ENCODE measurements at regions not wholly inside any gene's neighbourhood (a gene's known extent, or its start where the extent isn't known, plus 50 kb on each side); places are given as distances from the start of the nearest gene placed in this dataset.

DNA sequence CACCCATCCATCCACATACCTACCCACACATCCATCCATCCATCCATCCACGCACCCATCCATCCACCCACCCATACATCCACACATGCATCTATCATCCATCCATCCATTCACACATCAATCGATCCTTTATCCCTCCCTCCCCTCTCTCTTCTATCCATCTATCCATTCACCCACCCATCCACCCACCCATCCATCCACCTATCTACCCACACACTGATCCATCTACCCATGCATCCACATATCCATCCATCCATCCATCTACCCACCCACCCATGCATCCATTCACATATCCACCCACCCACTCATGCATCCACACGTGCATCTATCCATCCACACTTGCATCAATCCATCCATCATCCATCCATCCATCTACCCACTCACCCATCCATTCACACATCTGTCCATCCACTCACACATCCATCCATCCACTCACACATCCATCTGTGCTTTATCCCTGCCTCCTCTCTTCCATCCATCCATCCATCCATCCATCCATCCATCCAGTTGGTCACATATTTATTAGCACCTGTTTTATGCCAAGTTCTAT lies 366.1 kb downstream of the CTTN start:
- H3K27me3 ChIP-seq (ENCODE audit: control insufficient read depth in 2 of 2, insufficient read depth in 2 of 2, low read length in 2 of 2): peaks cover 0 to 4% of the 10 kb centered on the region in 2 experiments; a peak in 3 of 5 replicates
- no peaks in the 10 kb centered on the region for H3K9me3 ChIP-seq (replicated peaks; ENCODE audit: control insufficient read depth, insufficient read depth, low read depth, low read length)
- no peaks in the 10 kb centered on the region for H3K9me1 ChIP-seq (ENCODE audit: control insufficient read depth, insufficient read depth, low read length)
- H3K4me2 ChIP-seq (ENCODE audit: insufficient read depth, low read length): no peak overlapping the region
- intact Hi-C loops (cut with micrococcal nuclease) (no loop called here), in situ Hi-C loops (cut with MboI) (no loop called here)
- H3K36me3 ChIP-seq (ENCODE audit: control insufficient read depth, insufficient read depth, low read length): no peaks in the 10 kb centered on the region
- no peak overlapping the region for H2AFZ ChIP-seq (ENCODE audit: low read depth, low read length)
- no peak overlapping the region for H3K27ac ChIP-seq (ENCODE audit: extremely low read depth, low read depth, low read length)
- ChIA-PET CTCF (ENCODE audit: low intra/inter-chr PET ratio) (no interaction called here), POLR2A (no interaction called here)
- TF ChIP-seq, protein P1, sequence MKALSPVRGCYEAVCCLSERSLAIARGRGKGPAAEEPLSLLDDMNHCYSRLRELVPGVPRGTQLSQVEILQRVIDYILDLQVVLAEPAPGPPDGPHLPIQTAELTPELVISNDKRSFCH (CRISPR knock-in tag; IDR thresholded peaks at IDR 0.05): no peak
- TF ChIP-seq, protein P1 (tag; IDR thresholded peaks at IDR 0.05): no peak
- ATAC-seq: no peak
- H3K9ac ChIP-seq (ENCODE audit: insufficient read depth in 1 of 2, low read depth in 2 of 2, low read length in 2 of 2): no peak overlapping the region
- 3% methylated on average over 3 of the region's 3 CpGs for WGBS (ENCODE audit: insufficient coverage, low coverage, missing lambda C conversion rate)
- no TSS peak for BruUV-seq (replicated peaks)
- FAIRE-seq: no peak
- peaks cover 4% of the 10 kb centered on the region; the same call in 1 of the 2 replicates for H4K20me1 ChIP-seq (replicated peaks; ENCODE audit: control insufficient read depth, insufficient read depth, low read length)
- no peak overlapping the region for H3K4me3 ChIP-seq
- H3K79me2 ChIP-seq (ENCODE audit: control insufficient read depth, insufficient read depth, low read length): no peaks in the 10 kb centered on the region
- no peaks in the 10 kb centered on the region for H3K4me1 ChIP-seq (replicated peaks in 1 of 2; ENCODE audit: control insufficient read depth in 2 of 2, insufficient read depth in 2 of 2, low read length in 2 of 2)
- no peak for DNase-seq (ENCODE audit: extremely low read depth in 1 of 4, low spot score in 3 of 4)

DNA sequence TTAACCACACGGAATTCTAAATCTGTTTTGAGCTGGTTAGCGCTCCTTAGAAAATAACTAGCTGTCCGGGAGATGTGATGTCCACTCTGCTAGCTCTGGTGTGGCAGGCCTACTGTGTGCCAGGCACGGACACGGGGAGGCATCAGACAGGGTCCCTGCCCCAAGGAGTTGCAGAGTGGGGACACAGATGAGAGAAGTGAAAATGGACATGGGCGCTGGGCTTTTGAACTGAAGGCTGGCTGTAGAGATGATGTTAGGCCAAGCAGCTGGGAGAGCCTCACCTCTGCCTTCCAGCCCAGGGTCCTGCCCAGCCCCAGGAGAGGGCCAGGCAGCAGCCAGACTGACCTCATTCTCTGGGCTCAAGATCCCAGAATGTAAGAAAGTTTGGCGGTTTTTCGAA lies 368.6 kb downstream of the CTTN start:
- ChIA-PET CTCF (ENCODE audit: low intra/inter-chr PET ratio) (no interaction called here), POLR2A (interaction anchor here (1.1 kb wide), 1 partner anchor 25 kb away, joined by 4 read pairs; no protein-coding TSS in a partner anchor)
- BruUV-seq (replicated peaks): no TSS peak
- H3K27me3 ChIP-seq (ENCODE audit: control insufficient read depth in 2 of 2, insufficient read depth in 2 of 2, low read length in 2 of 2): peaks cover 0 to 8% of the 10 kb centered on the region in 2 experiments; a peak in 3 of 5 replicates
- no peak for ATAC-seq
- H3K4me1 ChIP-seq (replicated peaks in 1 of 2; ENCODE audit: control insufficient read depth in 2 of 2, insufficient read depth in 2 of 2, low read length in 2 of 2): no peaks in the 10 kb centered on the region; a peak in 1 of 5 replicates
- WGBS (ENCODE audit: insufficient coverage, low coverage, missing lambda C conversion rate): 0% methylated on average over 7 of the region's 8 CpGs
- no peaks in the 10 kb centered on the region for H3K79me2 ChIP-seq (ENCODE audit: control insufficient read depth, insufficient read depth, low read length)
- in situ Hi-C loops (cut with MboI): no loop called here
- H3K9me1 ChIP-seq (ENCODE audit: control insufficient read depth, insufficient read depth, low read length): no peaks in the 10 kb centered on the region
- no peak for FAIRE-seq
- H4K20me1 ChIP-seq (replicated peaks; ENCODE audit: control insufficient read depth, insufficient read depth, low read length): no peaks in the 10 kb centered on the region; the same call in 1 of the 2 replicates
- intact Hi-C loops (cut with micrococcal nuclease): no loop called here
- H3K4me3 ChIP-seq: no peak overlapping the region
- no peak overlapping the region for H3K4me2 ChIP-seq (ENCODE audit: insufficient read depth, low read length)
- no peak overlapping the region for H3K9ac ChIP-seq (ENCODE audit: insufficient read depth in 1 of 2, low read depth in 2 of 2, low read length in 2 of 2)
- H3K9me3 ChIP-seq (replicated peaks; ENCODE audit: control insufficient read depth, insufficient read depth, low read depth, low read length): no peaks in the 10 kb centered on the region
- no peak overlapping the region for H3K27ac ChIP-seq (ENCODE audit: extremely low read depth, low read depth, low read length)
- H2AFZ ChIP-seq (ENCODE audit: low read depth, low read length): no peak overlapping the region
- DNase-seq (ENCODE audit: extremely low read depth in 1 of 4, low spot score in 3 of 4): no peak
- no peaks in the 10 kb centered on the region for H3K36me3 ChIP-seq (ENCODE audit: control insufficient read depth, insufficient read depth, low read length)
- TF ChIP-seq CXXC5 (CRISPR knock-in tag; IDR thresholded peaks at IDR 0.05) (no peak), TEAD2 (tag; IDR thresholded peaks at IDR 0.05) (no peak), RBM15 (IDR thresholded peaks at IDR 0.05; ENCODE audit: insufficient read depth, low read length) (no peak), EP400 (IDR thresholded peaks at IDR 0.05) (no peak), PYGO2 (tag; IDR thresholded peaks at IDR 0.05) (no peak), ZZZ3 (IDR thresholded peaks at IDR 0.05) (no peak), SPI1 (IDR thresholded peaks at IDR 0.05; ENCODE audit: borderline replicate concordance, low read depth, low read length) (no peak), EHMT2 (IDR thresholded peaks at IDR 0.05) (no peak)
- TF ChIP-seq, protein P2, sequence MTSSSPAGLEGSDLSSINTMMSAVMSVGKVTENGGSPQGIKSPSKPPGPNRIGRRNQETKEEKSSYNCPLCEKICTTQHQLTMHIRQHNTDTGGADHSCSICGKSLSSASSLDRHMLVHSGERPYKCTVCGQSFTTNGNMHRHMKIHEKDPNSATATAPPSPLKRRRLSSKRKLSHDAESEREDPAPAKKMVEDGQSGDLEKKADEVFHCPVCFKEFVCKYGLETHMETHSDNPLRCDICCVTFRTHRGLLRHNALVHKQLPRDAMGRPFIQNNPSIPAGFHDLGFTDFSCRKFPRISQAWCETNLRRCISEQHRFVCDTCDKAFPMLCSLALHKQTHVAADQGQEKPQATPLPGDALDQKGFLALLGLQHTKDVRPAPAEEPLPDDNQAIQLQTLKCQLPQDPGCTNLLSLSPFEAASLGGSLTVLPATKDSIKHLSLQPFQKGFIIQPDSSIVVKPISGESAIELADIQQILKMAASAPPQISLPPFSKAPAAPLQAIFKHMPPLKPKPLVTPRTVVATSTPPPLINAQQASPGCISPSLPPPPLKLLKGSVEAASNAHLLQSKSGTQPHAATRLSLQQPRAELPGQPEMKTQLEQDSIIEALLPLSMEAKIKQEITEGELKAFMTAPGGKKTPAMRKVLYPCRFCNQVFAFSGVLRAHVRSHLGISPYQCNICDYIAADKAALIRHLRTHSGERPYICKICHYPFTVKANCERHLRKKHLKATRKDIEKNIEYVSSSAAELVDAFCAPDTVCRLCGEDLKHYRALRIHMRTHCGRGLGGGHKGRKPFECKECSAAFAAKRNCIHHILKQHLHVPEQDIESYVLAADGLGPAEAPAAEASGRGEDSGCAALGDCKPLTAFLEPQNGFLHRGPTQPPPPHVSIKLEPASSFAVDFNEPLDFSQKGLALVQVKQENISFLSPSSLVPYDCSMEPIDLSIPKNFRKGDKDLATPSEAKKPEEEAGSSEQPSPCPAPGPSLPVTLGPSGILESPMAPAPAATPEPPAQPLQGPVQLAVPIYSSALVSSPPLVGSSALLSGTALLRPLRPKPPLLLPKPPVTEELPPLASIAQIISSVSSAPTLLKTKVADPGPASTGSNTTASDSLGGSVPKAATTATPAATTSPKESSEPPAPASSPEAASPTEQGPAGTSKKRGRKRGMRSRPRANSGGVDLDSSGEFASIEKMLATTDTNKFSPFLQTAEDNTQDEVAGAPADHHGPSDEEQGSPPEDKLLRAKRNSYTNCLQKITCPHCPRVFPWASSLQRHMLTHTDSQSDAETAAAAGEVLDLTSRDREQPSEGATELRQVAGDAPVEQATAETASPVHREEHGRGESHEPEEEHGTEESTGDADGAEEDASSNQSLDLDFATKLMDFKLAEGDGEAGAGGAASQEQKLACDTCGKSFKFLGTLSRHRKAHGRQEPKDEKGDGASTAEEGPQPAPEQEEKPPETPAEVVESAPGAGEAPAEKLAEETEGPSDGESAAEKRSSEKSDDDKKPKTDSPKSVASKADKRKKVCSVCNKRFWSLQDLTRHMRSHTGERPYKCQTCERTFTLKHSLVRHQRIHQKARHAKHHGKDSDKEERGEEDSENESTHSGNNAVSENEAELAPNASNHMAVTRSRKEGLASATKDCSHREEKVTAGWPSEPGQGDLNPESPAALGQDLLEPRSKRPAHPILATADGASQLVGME (CRISPR knock-in tag; IDR thresholded peaks at IDR 0.05): no peak

Measured in K562 (cell line).